ENCODE measurements at regions not wholly inside any gene's neighbourhood (a gene's known extent, or its start where the extent isn't known, plus 50 kb on each side); places are given as distances from the start of the nearest gene placed in this dataset.

DNA sequence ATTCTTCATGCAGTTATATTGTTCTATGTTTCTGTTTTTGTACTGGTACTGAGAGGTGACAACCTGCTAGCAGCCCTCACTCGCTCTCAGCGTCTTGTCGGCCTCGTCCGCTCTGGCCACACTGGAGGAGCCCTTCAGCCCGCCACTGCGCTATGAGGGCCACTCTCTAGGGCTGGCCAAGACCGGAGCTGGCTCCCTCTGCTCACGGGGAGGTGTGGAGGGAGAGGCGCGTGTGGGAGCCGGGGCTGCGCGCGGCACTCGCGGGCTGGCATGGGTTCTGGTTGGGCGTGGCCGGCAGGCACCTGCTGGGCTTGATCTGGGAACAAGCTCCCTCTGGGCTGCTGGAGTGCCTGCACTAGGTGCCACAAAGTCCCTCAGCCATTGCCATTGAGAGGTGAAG lies 1323.8 kb upstream of the EYS start:
- TF ChIP-seq, protein P1, sequence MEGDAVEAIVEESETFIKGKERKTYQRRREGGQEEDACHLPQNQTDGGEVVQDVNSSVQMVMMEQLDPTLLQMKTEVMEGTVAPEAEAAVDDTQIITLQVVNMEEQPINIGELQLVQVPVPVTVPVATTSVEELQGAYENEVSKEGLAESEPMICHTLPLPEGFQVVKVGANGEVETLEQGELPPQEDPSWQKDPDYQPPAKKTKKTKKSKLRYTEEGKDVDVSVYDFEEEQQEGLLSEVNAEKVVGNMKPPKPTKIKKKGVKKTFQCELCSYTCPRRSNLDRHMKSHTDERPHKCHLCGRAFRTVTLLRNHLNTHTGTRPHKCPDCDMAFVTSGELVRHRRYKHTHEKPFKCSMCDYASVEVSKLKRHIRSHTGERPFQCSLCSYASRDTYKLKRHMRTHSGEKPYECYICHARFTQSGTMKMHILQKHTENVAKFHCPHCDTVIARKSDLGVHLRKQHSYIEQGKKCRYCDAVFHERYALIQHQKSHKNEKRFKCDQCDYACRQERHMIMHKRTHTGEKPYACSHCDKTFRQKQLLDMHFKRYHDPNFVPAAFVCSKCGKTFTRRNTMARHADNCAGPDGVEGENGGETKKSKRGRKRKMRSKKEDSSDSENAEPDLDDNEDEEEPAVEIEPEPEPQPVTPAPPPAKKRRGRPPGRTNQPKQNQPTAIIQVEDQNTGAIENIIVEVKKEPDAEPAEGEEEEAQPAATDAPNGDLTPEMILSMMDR (IDR thresholded peaks at IDR 0.05) = no peak
- no peak for TF ChIP-seq MAFK (IDR thresholded peaks at IDR 0.05; ENCODE audit: partially characterized antibody)
- TF ChIP-seq GATA3 (IDR thresholded peaks at IDR 0.05; ENCODE audit: borderline replicate concordance) = no peak
- TF ChIP-seq CHD2 (IDR thresholded peaks at IDR 0.05; ENCODE audit: low read length, partially characterized antibody) = no peak

All from A549 (cell line).